Activated CD4-positive, alpha-beta T cell treated with anti-CD3 and anti-CD28 coated beads, Interleukin-2, amount 10 ng/mL, durations not matched to agents 24 days and 14 days (primary cell): ENCODE measurements at regions not wholly inside any gene's neighbourhood (a gene's known extent, or its start where the extent isn't known, plus 50 kb on each side); places are given as distances from the start of the nearest gene placed in this dataset.

Experiments
- DNase-seq: peaks from one replicate; pipeline ENCODE4 v3.0.0; 2022
- H3K27ac Mint-ChIP-seq: one replicate; pipeline ENCODE4 v1.8.0; 2022; ENCODE audit warnings: mild to moderate bottlenecking, mixed read lengths
- H3K27me3 Mint-ChIP-seq: one replicate; pipeline ENCODE4 v1.8.0; 2022; ENCODE audit warnings: mixed read lengths
- H3K36me3 Mint-ChIP-seq: one replicate; pipeline ENCODE4 v1.8.0; 2022; ENCODE audit warnings: low read depth, mild to moderate bottlenecking, mixed read lengths
- H3K4me1 Mint-ChIP-seq: one replicate; pipeline ENCODE4 v1.8.0; 2021; ENCODE audit warnings: mixed read lengths
- H3K4me3 Mint-ChIP-seq: one replicate; pipeline ENCODE4 v1.8.0; 2022; ENCODE audit warnings: mild to moderate bottlenecking, moderate library complexity, mixed read lengths
- H3K9me3 Mint-ChIP-seq: one replicate; pipeline ENCODE4 v1.8.0; 2021; ENCODE audit warnings: mixed read lengths
- intact Hi-C: fragments of 100-400 bp; cut with micrococcal nuclease; formaldehyde crosslinking; loops from one replicate; pipeline ENCODE4 v1.15.1; 2023

GRCh38 chr9:115972362-115972761 lies 181.2 kb upstream of the PAPPA start:
- intact Hi-C loops: no loop called here
- Mint-ChIP-seq H3K36me3 (no peaks in the 10 kb centered on the region), H3K9me3 (peaks cover 7% of the 10 kb centered on the region), H3K27me3 (no peaks in the 10 kb centered on the region), H3K4me3 (no peak overlapping the region), H3K4me1 (no peaks in the 10 kb centered on the region), H3K27ac (no peak overlapping the region)
- DNase-seq: no peak

- H3K27ac Mint-ChIP-seq: no peak overlapping the region
- H3K4me3 Mint-ChIP-seq: no peak overlapping the region
- intact Hi-C loops: no loop called here
- no peak for DNase-seq
- no peaks in the 10 kb centered on the region for H3K36me3 Mint-ChIP-seq
- no peaks in the 10 kb centered on the region for H3K27me3 Mint-ChIP-seq
- no peaks in the 10 kb centered on the region for H3K4me1 Mint-ChIP-seq
- H3K9me3 Mint-ChIP-seq: peaks cover 7% of the 10 kb centered on the region
These were observed 180.6 kb upstream of the PAPPA start for GRCh38 chr9:115972843-115973595.

GRCh38 chr9:115976781-115977180 lies 176.8 kb upstream of the PAPPA start:
- H3K4me3 Mint-ChIP-seq: no peak overlapping the region
- H3K27ac Mint-ChIP-seq: no peak overlapping the region
- H3K36me3 Mint-ChIP-seq: no peaks in the 10 kb centered on the region
- no peaks in the 10 kb centered on the region for H3K4me1 Mint-ChIP-seq
- H3K9me3 Mint-ChIP-seq: peaks cover 7% of the 10 kb centered on the region
- no peak for DNase-seq
- H3K27me3 Mint-ChIP-seq: no peaks in the 10 kb centered on the region
- intact Hi-C loops: no loop called here

GRCh38 chr9:115978091-115978490 lies 175.5 kb upstream of the PAPPA start:
- no peaks in the 10 kb centered on the region for H3K36me3 Mint-ChIP-seq
- H3K4me1 Mint-ChIP-seq: no peaks in the 10 kb centered on the region
- no peaks in the 10 kb centered on the region for H3K27me3 Mint-ChIP-seq
- H3K27ac Mint-ChIP-seq: no peak overlapping the region
- no peak overlapping the region for H3K4me3 Mint-ChIP-seq
- DNase-seq: no peak
- intact Hi-C loops: no loop called here
- peaks cover 3% of the 10 kb centered on the region for H3K9me3 Mint-ChIP-seq

GRCh38 chr9:115978659-115979096 lies 174.9 kb upstream of the PAPPA start:
- intact Hi-C loops: no loop called here
- Mint-ChIP-seq H3K27me3 (no peaks in the 10 kb centered on the region), H3K9me3 (peaks cover 3% of the 10 kb centered on the region), H3K36me3 (no peaks in the 10 kb centered on the region), H3K4me3 (no peak overlapping the region), H3K4me1 (no peaks in the 10 kb centered on the region), H3K27ac (no peak overlapping the region)
- no peak for DNase-seq

GRCh38 chr9:115980054-115980453 lies 173.5 kb upstream of the PAPPA start:
- no peak for DNase-seq
- intact Hi-C loops: no loop called here
- no peaks in the 10 kb centered on the region for H3K27me3 Mint-ChIP-seq
- no peak overlapping the region for H3K27ac Mint-ChIP-seq
- no peaks in the 10 kb centered on the region for H3K36me3 Mint-ChIP-seq
- no peak overlapping the region for H3K4me3 Mint-ChIP-seq
- H3K9me3 Mint-ChIP-seq: peaks cover 3% of the 10 kb centered on the region
- no peaks in the 10 kb centered on the region for H3K4me1 Mint-ChIP-seq

- Mint-ChIP-seq H3K4me1 (no peaks in the 10 kb centered on the region), H3K4me3 (no peak overlapping the region), H3K9me3 (peaks cover 3% of the 10 kb centered on the region), H3K36me3 (no peaks in the 10 kb centered on the region), H3K27ac (no peak overlapping the region), H3K27me3 (no peaks in the 10 kb centered on the region)
- intact Hi-C loops: no loop called here
- DNase-seq: no peak
These were observed 173.1 kb upstream of the PAPPA start for GRCh38 chr9:115980502-115980901.

- intact Hi-C loops: no loop called here
- no peaks in the 10 kb centered on the region for H3K27me3 Mint-ChIP-seq
- H3K4me3 Mint-ChIP-seq: no peak overlapping the region
- DNase-seq: no peak
- no peak overlapping the region for H3K27ac Mint-ChIP-seq
- peaks cover 3% of the 10 kb centered on the region for H3K9me3 Mint-ChIP-seq
- no peaks in the 10 kb centered on the region for H3K36me3 Mint-ChIP-seq
- no peaks in the 10 kb centered on the region for H3K4me1 Mint-ChIP-seq
These were observed 172.6 kb upstream of the PAPPA start for GRCh38 chr9:115980976-115981375.

GRCh38 chr9:115983366-115983765 lies 170.2 kb upstream of the PAPPA start:
- H3K9me3 Mint-ChIP-seq: peaks cover 8% of the 10 kb centered on the region
- no peaks in the 10 kb centered on the region for H3K4me1 Mint-ChIP-seq
- no peaks in the 10 kb centered on the region for H3K27me3 Mint-ChIP-seq
- intact Hi-C loops: no loop called here
- no peaks in the 10 kb centered on the region for H3K36me3 Mint-ChIP-seq
- H3K27ac Mint-ChIP-seq: no peak overlapping the region
- DNase-seq: no peak
- H3K4me3 Mint-ChIP-seq: no peak overlapping the region

GRCh38 chr9:115985657-115986056 lies 167.9 kb upstream of the PAPPA start:
- Mint-ChIP-seq H3K4me1 (no peaks in the 10 kb centered on the region), H3K4me3 (no peak overlapping the region), H3K27me3 (no peaks in the 10 kb centered on the region), H3K27ac (no peak overlapping the region), H3K36me3 (no peaks in the 10 kb centered on the region), H3K9me3 (peaks cover 8% of the 10 kb centered on the region)
- DNase-seq: no peak
- intact Hi-C loops: no loop called here

- Mint-ChIP-seq H3K9me3 (peaks cover 8% of the 10 kb centered on the region), H3K4me1 (no peaks in the 10 kb centered on the region), H3K27ac (no peak overlapping the region), H3K4me3 (no peak overlapping the region), H3K27me3 (no peaks in the 10 kb centered on the region), H3K36me3 (no peaks in the 10 kb centered on the region)
- intact Hi-C loops: no loop called here
- no peak for DNase-seq
These were observed 167.1 kb upstream of the PAPPA start for GRCh38 chr9:115986508-115986907.

GRCh38 chr9:115988701-115989100 lies 164.9 kb upstream of the PAPPA start:
- H3K27ac Mint-ChIP-seq: no peak overlapping the region
- H3K4me3 Mint-ChIP-seq: no peak overlapping the region
- intact Hi-C loops: no loop called here
- no peaks in the 10 kb centered on the region for H3K4me1 Mint-ChIP-seq
- H3K27me3 Mint-ChIP-seq: no peaks in the 10 kb centered on the region
- DNase-seq: no peak
- peaks cover 8% of the 10 kb centered on the region for H3K9me3 Mint-ChIP-seq
- no peaks in the 10 kb centered on the region for H3K36me3 Mint-ChIP-seq

GRCh38 chr9:115989831-115990230 lies 163.8 kb upstream of the PAPPA start:
- Mint-ChIP-seq H3K36me3 (no peaks in the 10 kb centered on the region), H3K9me3 (peaks cover 8% of the 10 kb centered on the region), H3K27me3 (no peaks in the 10 kb centered on the region), H3K27ac (no peak overlapping the region), H3K4me1 (no peaks in the 10 kb centered on the region), H3K4me3 (no peak overlapping the region)
- DNase-seq: no peak
- intact Hi-C loops: no loop called here

- H3K36me3 Mint-ChIP-seq: no peaks in the 10 kb centered on the region
- no peak overlapping the region for H3K4me3 Mint-ChIP-seq
- no peaks in the 10 kb centered on the region for H3K9me3 Mint-ChIP-seq
- H3K27ac Mint-ChIP-seq: no peak overlapping the region
- H3K4me1 Mint-ChIP-seq: no peaks in the 10 kb centered on the region
- no peak for DNase-seq
- no peaks in the 10 kb centered on the region for H3K27me3 Mint-ChIP-seq
- intact Hi-C loops: no loop called here
These were observed 160.8 kb upstream of the PAPPA start for GRCh38 chr9:115992834-115993233.

GRCh38 chr9:115997923-115998322 lies 155.7 kb upstream of the PAPPA start:
- H3K27me3 Mint-ChIP-seq: no peaks in the 10 kb centered on the region
- H3K9me3 Mint-ChIP-seq: no peaks in the 10 kb centered on the region
- intact Hi-C loops: no loop called here
- H3K4me3 Mint-ChIP-seq: no peak overlapping the region
- no peaks in the 10 kb centered on the region for H3K4me1 Mint-ChIP-seq
- no peak for DNase-seq
- H3K36me3 Mint-ChIP-seq: no peaks in the 10 kb centered on the region
- no peak overlapping the region for H3K27ac Mint-ChIP-seq
